CD4-positive, alpha-beta T cell (primary cell): ENCODE measurements at regions not wholly inside any gene's neighbourhood (a gene's known extent, or its start where the extent isn't known, plus 50 kb on each side); places are given as distances from the start of the nearest gene placed in this dataset.

Source experiments
- ATAC-seq: fragments of 200-7000 bp; cut with Tn5 transposase; one replicate; pipeline ENCODE4 v1.10.0; 2022; ENCODE audit warnings: mild to moderate bottlenecking; ENCODE audit not compliant: poor library complexity
- CTCF ChIA-PET: fragments of 350-600 bp; sonication (Branson Sonifier 250); formaldehyde crosslinking; loops from one replicate; lab custom pipeline; 2021; ENCODE audit warnings: antibody characterized with exemption, inconsistent platforms; lab: Charles Lee
- POLR2A ChIA-PET: fragments of 350-600 bp; sonication (Branson Sonifier 250); formaldehyde crosslinking; loops from one replicate; lab custom pipeline; 2021; ENCODE audit warnings: antibody characterized with exemption, inconsistent platforms; lab: Charles Lee
- DNase-seq, 14 experiments: peaks; one replicate each; pipeline ENCODE4 v3.0.0-alpha.2; 2013 to 2020; ENCODE audit warnings: mixed read lengths in 2 of 14
- H3K27ac ChIP-seq, 2 donors: one replicate each; pipeline versions ENCODE4 v1.5.1 to v1.7.0; 2013; ENCODE audit warnings: low read length in 2 of 2, low read depth in 1 of 2, mild to moderate bottlenecking in 1 of 2
- H3K27me3 ChIP-seq, 2 experiments: 1 replicate in 1 of 2; 2 replicates in 1 of 2; pipeline versions ENCODE4 v1.6.1 to v1.7.0; 2013; ENCODE audit warnings: low read length in 2 of 2, control low read depth in 1 of 2, mild to moderate bottlenecking in 1 of 2, moderate library complexity in 1 of 2; ENCODE audit not compliant: insufficient read depth in 2 of 2, control insufficient read depth in 1 of 2
- H3K36me3 ChIP-seq: one replicate; pipeline ENCODE4 v1.6.1; 2013; ENCODE audit warnings: low read length, control low read depth; ENCODE audit not compliant: insufficient read depth
- H3K4me1 ChIP-seq: one replicate; pipeline ENCODE4 v1.6.1; 2013; ENCODE audit warnings: low read length, control low read depth; ENCODE audit not compliant: insufficient read depth
- H3K4me3 ChIP-seq: one replicate; pipeline ENCODE4 v1.5.1; 2013; ENCODE audit warnings: mild to moderate bottlenecking, low read length, moderate library complexity
- H3K9me3 ChIP-seq, 2 experiments: 1 replicate in 1 of 2; 2 replicates in 1 of 2; pipeline versions ENCODE4 v1.6.1 to v1.7.0; 2013; ENCODE audit warnings: low read length in 2 of 2, mild to moderate bottlenecking in 2 of 2, control low read depth in 1 of 2, moderate library complexity in 1 of 2; ENCODE audit not compliant: control insufficient read depth in 1 of 2, insufficient read depth in 1 of 2
- H3K27ac Mint-ChIP-seq: one replicate; pipeline ENCODE4 v1.8.0; 2020; ENCODE audit warnings: mixed read lengths
- H3K27me3 Mint-ChIP-seq: one replicate; pipeline ENCODE4 v1.8.0; 2021; ENCODE audit warnings: mixed read lengths
- H3K36me3 Mint-ChIP-seq: one replicate; pipeline ENCODE4 v1.8.0; 2021; ENCODE audit warnings: low read depth, mixed read lengths
- H3K4me1 Mint-ChIP-seq: one replicate; pipeline ENCODE4 v1.8.0; 2021; ENCODE audit warnings: low read depth, mixed read lengths
- H3K4me3 Mint-ChIP-seq: one replicate; pipeline ENCODE4 v1.8.0; 2020; ENCODE audit warnings: mild to moderate bottlenecking, mixed read lengths
- H3K9me3 Mint-ChIP-seq: one replicate; pipeline ENCODE4 v1.8.0; 2020; ENCODE audit warnings: mixed read lengths
- CTCF ChIP-seq: fragments of 200-600 bp; IDR thresholded peaks from one replicate; pipeline ENCODE4 v1.8.0; 2022; ENCODE audit warnings: antibody characterized with exemption, mild to moderate bottlenecking
- intact Hi-C, 2 experiments: fragments of 100-400 bp; cut with DNase I in 1 of 2; cut with micrococcal nuclease in 1 of 2; formaldehyde crosslinking; loops; one replicate each; pipeline versions ENCODE4 v1.15.1 to v1.9.0; 2023 to 2025; cut with DNase I, micrococcal nuclease

- peaks cover 6% of the 10 kb centered on the region for H3K9me3 Mint-ChIP-seq
- H3K4me3 Mint-ChIP-seq = no peak overlapping the region
- Histone ChIP-seq H3K27ac (no peak overlapping the region), H3K4me3 (no peak overlapping the region), H3K9me3 (no peaks in the 10 kb centered on the region), H3K36me3 (no peaks in the 10 kb centered on the region), H3K4me1 (no peaks in the 10 kb centered on the region), H3K27me3 (no peaks in the 10 kb centered on the region)
- TF ChIP-seq CTCF = no peak
- H3K27me3 Mint-ChIP-seq = no peaks in the 10 kb centered on the region
- ChIA-PET POLR2A (no interaction called here), CTCF (no interaction called here)
- ATAC-seq (no peak), DNase-seq (no peak)
- no peaks in the 10 kb centered on the region for H3K4me1 Mint-ChIP-seq
- intact Hi-C loops = no loop called here
- no peak overlapping the region for H3K27ac Mint-ChIP-seq
- no peaks in the 10 kb centered on the region for H3K36me3 Mint-ChIP-seq
These were observed 761.9 kb upstream of the MMS22L start for GRCh38 chr6:98044791-98045470.

- Mint-ChIP-seq H3K27me3 (no peaks in the 10 kb centered on the region), H3K27ac (no peak overlapping the region), H3K4me1 (no peaks in the 10 kb centered on the region), H3K9me3 (peaks cover 2% of the 10 kb centered on the region), H3K4me3 (no peak overlapping the region), H3K36me3 (no peaks in the 10 kb centered on the region)
- Histone ChIP-seq H3K36me3 (no peaks in the 10 kb centered on the region), H3K4me1 (no peaks in the 10 kb centered on the region), H3K27me3 (no peaks in the 10 kb centered on the region), H3K9me3 (no peaks in the 10 kb centered on the region), H3K27ac (no peak overlapping the region), H3K4me3 (no peak overlapping the region)
- POLR2A ChIA-PET = no interaction called here
- ATAC-seq = no peak
- CTCF ChIA-PET = no interaction called here
- no peak for DNase-seq
- TF ChIP-seq CTCF = no peak
- intact Hi-C loops = no loop called here
These were observed 764.1 kb upstream of the MMS22L start for GRCh38 chr6:98047164-98047563.

GRCh38 chr6:98047871-98048270 lies 764.9 kb upstream of the MMS22L start:
- ChIA-PET CTCF (no interaction called here), POLR2A (no interaction called here)
- Mint-ChIP-seq H3K27me3 (no peaks in the 10 kb centered on the region), H3K9me3 (no peaks in the 10 kb centered on the region), H3K4me1 (no peaks in the 10 kb centered on the region), H3K27ac (no peak overlapping the region), H3K4me3 (no peak overlapping the region), H3K36me3 (no peaks in the 10 kb centered on the region)
- Histone ChIP-seq H3K4me3 (no peak overlapping the region), H3K27ac (no peak overlapping the region), H3K27me3 (no peaks in the 10 kb centered on the region), H3K36me3 (no peaks in the 10 kb centered on the region), H3K4me1 (no peaks in the 10 kb centered on the region), H3K9me3 (no peaks in the 10 kb centered on the region)
- intact Hi-C loops = no loop called here
- ATAC-seq = no peak
- DNase-seq = no peak
- TF ChIP-seq CTCF = no peak
